ENCODE measurements at regions not wholly inside any gene's neighbourhood (a gene's known extent, or its start where the extent isn't known, plus 50 kb on each side); places are given as distances from the start of the nearest gene placed in this dataset.

GRCh38 chr17:56678249-56679114, 85.0 kb downstream of the NOG start:
- H3K4me1 ChIP-seq (replicated peaks), result peaks cover 37% of the 10 kb centered on the region
- peaks cover 9% of the 10 kb centered on the region; the same call in 1 of the 2 replicates for H3K27me3 ChIP-seq (replicated peaks)
- no peak overlapping the region for H3K27ac ChIP-seq
- no peaks in the 10 kb centered on the region for H3K36me3 ChIP-seq
- no peaks in the 10 kb centered on the region; the same call in 1 of the 2 replicates for H3K9me3 ChIP-seq (replicated peaks)
- no peak for DNase-seq (ENCODE audit: low read depth in 1 of 2, low spot score in 2 of 2)
- no peak overlapping the region for H3K4me3 ChIP-seq

- peaks cover 9% of the 10 kb centered on the region; the same call in 1 of the 2 replicates for H3K27me3 ChIP-seq (replicated peaks)
- H3K9me3 ChIP-seq (replicated peaks), result no peaks in the 10 kb centered on the region
- H3K27ac ChIP-seq, result no peak overlapping the region
- DNase-seq (ENCODE audit: low read depth in 1 of 2, low spot score in 2 of 2), result peak in 1 of 2 experiments; percentile 46
- H3K4me1 ChIP-seq (replicated peaks), result peaks cover 37% of the 10 kb centered on the region
- no peaks in the 10 kb centered on the region for H3K36me3 ChIP-seq
- H3K4me3 ChIP-seq, result no peak overlapping the region
Measured at GRCh38 chr17:56679115-56679776, 85.7 kb downstream of the NOG start.

- H3K9me3 ChIP-seq (replicated peaks), result no peaks in the 10 kb centered on the region
- peaks cover 5% of the 10 kb centered on the region; the same call in 1 of the 2 replicates for H3K27me3 ChIP-seq (replicated peaks)
- H3K36me3 ChIP-seq, result no peaks in the 10 kb centered on the region
- no peak overlapping the region for H3K27ac ChIP-seq
- no peak overlapping the region for H3K4me3 ChIP-seq
- peaks cover 37% of the 10 kb centered on the region for H3K4me1 ChIP-seq (replicated peaks)
- no peak for DNase-seq (ENCODE audit: low read depth in 1 of 2, low spot score in 2 of 2)
Measured at GRCh38 chr17:56679777-56680422, 86.4 kb downstream of the NOG start.

GRCh38 chr17:56680676-56681075, 87.2 kb downstream of the NOG start:
- no peak for DNase-seq (ENCODE audit: low read depth in 1 of 2, low spot score in 2 of 2)
- Histone ChIP-seq H3K9me3 (replicated peaks) (no peaks in the 10 kb centered on the region), H3K4me3 (no peak overlapping the region), H3K27me3 (replicated peaks) (peaks cover 2% of the 10 kb centered on the region; the same call in 1 of the 2 replicates), H3K4me1 (replicated peaks) (peaks cover 37% of the 10 kb centered on the region), H3K27ac (no peak overlapping the region; the same call in 1 of the 2 replicates), H3K36me3 (no peaks in the 10 kb centered on the region)

GRCh38 chr17:56681561-56682266, 88.2 kb downstream of the NOG start:
- no peaks in the 10 kb centered on the region for H3K27me3 ChIP-seq (replicated peaks)
- H3K36me3 ChIP-seq, result no peaks in the 10 kb centered on the region
- peak in 1 of 2 experiments; percentile 87 for DNase-seq (ENCODE audit: low read depth in 1 of 2, low spot score in 2 of 2)
- H3K27ac ChIP-seq, result peak overlapping the region; percentile 63
- no peak overlapping the region for H3K4me3 ChIP-seq
- peaks cover 37% of the 10 kb centered on the region for H3K4me1 ChIP-seq (replicated peaks)
- peaks cover 6% of the 10 kb centered on the region; the same call in 1 of the 2 replicates for H3K9me3 ChIP-seq (replicated peaks)

- Histone ChIP-seq H3K27me3 (replicated peaks) (no peaks in the 10 kb centered on the region), H3K27ac (no peak overlapping the region), H3K36me3 (no peaks in the 10 kb centered on the region), H3K4me3 (no peak overlapping the region), H3K4me1 (replicated peaks) (no peaks in the 10 kb centered on the region), H3K9me3 (replicated peaks) (peaks cover 9% of the 10 kb centered on the region; the same call in 1 of the 2 replicates)
- DNase-seq (ENCODE audit: low read depth in 1 of 2, low spot score in 2 of 2), result no peak
Measured at GRCh38 chr17:56688151-56688550, 94.7 kb downstream of the NOG start.

GRCh38 chr17:56690441-56691291, 97.2 kb downstream of the NOG start:
- Histone ChIP-seq H3K27me3 (replicated peaks) (no peaks in the 10 kb centered on the region), H3K9me3 (replicated peaks) (peaks cover 9% of the 10 kb centered on the region), H3K27ac (no peak overlapping the region), H3K4me1 (replicated peaks) (peaks cover 9% of the 10 kb centered on the region), H3K4me3 (no peak overlapping the region), H3K36me3 (no peaks in the 10 kb centered on the region)
- DNase-seq (ENCODE audit: low read depth in 1 of 2, low spot score in 2 of 2), result no peak

- no peaks in the 10 kb centered on the region for H3K36me3 ChIP-seq
- no peaks in the 10 kb centered on the region for H3K27me3 ChIP-seq (replicated peaks)
- no peaks in the 10 kb centered on the region; the same call in 1 of the 2 replicates for H3K9me3 ChIP-seq (replicated peaks)
- peaks cover 28% of the 10 kb centered on the region for H3K4me1 ChIP-seq (replicated peaks)
- H3K27ac ChIP-seq, result no peak overlapping the region
- H3K4me3 ChIP-seq, result no peak overlapping the region
- DNase-seq (ENCODE audit: low read depth in 1 of 2, low spot score in 2 of 2), result no peak
Measured at GRCh38 chr17:56694825-56695224, 101.3 kb downstream of the NOG start.

- H3K27ac ChIP-seq, result no peak overlapping the region
- no peaks in the 10 kb centered on the region for H3K36me3 ChIP-seq
- peaks cover 33% of the 10 kb centered on the region for H3K4me1 ChIP-seq (replicated peaks)
- no peak overlapping the region for H3K4me3 ChIP-seq
- no peaks in the 10 kb centered on the region for H3K27me3 ChIP-seq (replicated peaks)
- no peaks in the 10 kb centered on the region; the same call in 1 of the 2 replicates for H3K9me3 ChIP-seq (replicated peaks)
- DNase-seq (ENCODE audit: low read depth in 1 of 2, low spot score in 2 of 2), result no peak
Measured at GRCh38 chr17:56697190-56697589, 103.7 kb downstream of the NOG start.

GRCh38 chr17:56699186-56699894, 105.8 kb downstream of the NOG start:
- peak overlapping the region; percentile 75 for H3K27ac ChIP-seq
- H3K4me1 ChIP-seq (replicated peaks), result peaks cover 33% of the 10 kb centered on the region
- H3K36me3 ChIP-seq, result no peaks in the 10 kb centered on the region
- no peaks in the 10 kb centered on the region for H3K27me3 ChIP-seq (replicated peaks)
- H3K4me3 ChIP-seq, result no peak overlapping the region
- DNase-seq (ENCODE audit: low read depth in 1 of 2, low spot score in 2 of 2), result peak; percentile 99 to 100
- H3K9me3 ChIP-seq (replicated peaks), result no peaks in the 10 kb centered on the region; the same call in 1 of the 2 replicates

- H3K36me3 ChIP-seq, result no peaks in the 10 kb centered on the region
- no peak for DNase-seq (ENCODE audit: low read depth in 1 of 2, low spot score in 2 of 2)
- no peak overlapping the region for H3K27ac ChIP-seq
- peaks cover 22% of the 10 kb centered on the region for H3K4me1 ChIP-seq (replicated peaks)
- no peak overlapping the region for H3K4me3 ChIP-seq
- no peaks in the 10 kb centered on the region for H3K27me3 ChIP-seq (replicated peaks)
- H3K9me3 ChIP-seq (replicated peaks), result no peaks in the 10 kb centered on the region
Measured at GRCh38 chr17:56700919-56701420, 107.5 kb downstream of the NOG start.
